K562 (cell line): ENCODE measurements at regions not wholly inside any gene's neighbourhood (a gene's known extent, or its start where the extent isn't known, plus 50 kb on each side); places are given as distances from the start of the nearest gene placed in this dataset.
A peak's percentile ranks its signal among the peaks of the same experiment; 100 is the strongest.

Experiments
- CBX3 ChIP-seq, 2 experiments: IDR thresholded peaks; 1 replicate in 1 of 2; 2 replicates in 1 of 2; pipeline ENCODE4 v1.6.1; 2012; ENCODE audit warnings: inconsistent platforms in 2 of 2, low read length in 2 of 2, borderline replicate concordance in 1 of 2, control low read depth in 1 of 2
- ILF3 ChIP-seq: fragments of 450-650 bp; IDR thresholded peaks from 2 replicates; pipeline ENCODE4 v1.6.1; 2018; ENCODE audit warnings: antibody characterized with exemption, mild to moderate bottlenecking, moderate library complexity, borderline replicate concordance
- MTA3 ChIP-seq: fragments of 450-650 bp; formaldehyde crosslinking; IDR thresholded peaks from 2 replicates; pipeline ENCODE4 v1.6.1; 2017; ENCODE audit warnings: mild to moderate bottlenecking, borderline replicate concordance
- POLR2H ChIP-seq: IDR thresholded peaks from 2 replicates; pipeline ENCODE4 v1.6.1; 2016; ENCODE audit warnings: missing genetic modification characterization, low read depth, mild to moderate bottlenecking, control low read depth, missing compliant biosample characterization, moderate library complexity
- RAD51 ChIP-seq: fragments of 450-650 bp; IDR thresholded peaks from 2 replicates; pipeline ENCODE4 v1.7.1; 2016; ENCODE audit warnings: low read depth, mild to moderate bottlenecking, borderline replicate concordance
- SIN3B ChIP-seq: fragments of 450-650 bp; IDR thresholded peaks from 2 replicates; pipeline ENCODE4 v1.6.1; 2017; ENCODE audit warnings: low read depth, mild to moderate bottlenecking, moderate library complexity
- SP1 ChIP-seq: sonication (generic); formaldehyde crosslinking; IDR thresholded peaks from 2 replicates; pipeline ENCODE4 v1.8.1; 2022; ENCODE audit warnings: mild to moderate bottlenecking, missing genetic modification reagents
- TAF9B ChIP-seq: fragments of 450-650 bp; IDR thresholded peaks from 2 replicates; pipeline ENCODE4 v1.6.1; 2018; ENCODE audit warnings: mild to moderate bottlenecking; ENCODE audit not compliant: partially characterized antibody
- TOE1 ChIP-seq, 2 experiments: fragments of 450-650 bp in 1 of 2; sonication (generic) in 1 of 2; formaldehyde crosslinking in 1 of 2; IDR thresholded peaks; 2 replicates each; pipeline versions ENCODE4 v1.7.1 to v1.8.0; 2016 to 2022; ENCODE audit warnings: borderline replicate concordance in 2 of 2, mild to moderate bottlenecking in 2 of 2, antibody characterized with exemption in 1 of 2, inconsistent platforms in 1 of 2, low read depth in 1 of 2, missing genetic modification reagents in 1 of 2, moderate library complexity in 1 of 2
- ZNF274 ChIP-seq: IDR thresholded peaks from 2 replicates; pipeline ENCODE4 v1.6.1; 2011; ENCODE audit warnings: low read depth, mild to moderate bottlenecking, low read length, moderate library complexity, borderline replicate concordance
- TF ChIP-seq, protein P1 (sequence below): fragments of 450-650 bp; IDR thresholded peaks from 2 replicates; pipeline ENCODE4 v1.6.1; 2018; ENCODE audit not compliant: partially characterized antibody

DNA sequence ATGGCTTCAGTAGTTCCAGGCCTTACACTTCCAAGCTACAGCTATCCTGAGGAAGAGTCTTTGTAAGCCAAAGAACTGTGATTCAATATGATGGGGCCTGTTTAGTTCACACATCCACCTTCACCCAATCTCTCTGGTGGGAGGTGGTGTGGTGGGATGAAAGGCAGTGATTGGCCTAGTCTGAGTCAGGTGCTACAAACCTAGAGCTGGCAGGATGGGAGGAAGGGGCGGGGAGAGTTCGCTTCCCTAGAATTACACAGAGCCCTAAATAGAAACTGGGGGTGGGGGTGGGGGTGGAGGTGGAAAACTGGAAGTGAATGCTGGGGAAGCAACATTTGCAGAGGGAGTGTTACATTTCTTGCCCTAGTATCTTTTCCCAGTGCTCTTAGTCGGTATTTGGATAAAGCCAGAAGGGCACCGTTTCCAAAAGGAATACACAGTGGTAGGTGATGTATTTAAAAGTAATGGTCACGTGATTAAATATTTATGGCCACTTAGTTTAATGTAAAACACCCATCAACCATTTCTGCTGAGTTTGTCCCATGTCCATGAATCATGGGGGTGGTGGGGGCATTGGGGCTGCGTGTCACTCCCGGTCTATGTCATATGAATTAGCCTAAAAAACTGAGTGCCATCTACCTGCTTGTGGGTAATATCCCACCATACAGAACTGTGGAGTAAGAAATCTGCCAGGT is 247.6 kb upstream of the PROK2 start (continued):
- TF ChIP-seq, protein P1, sequence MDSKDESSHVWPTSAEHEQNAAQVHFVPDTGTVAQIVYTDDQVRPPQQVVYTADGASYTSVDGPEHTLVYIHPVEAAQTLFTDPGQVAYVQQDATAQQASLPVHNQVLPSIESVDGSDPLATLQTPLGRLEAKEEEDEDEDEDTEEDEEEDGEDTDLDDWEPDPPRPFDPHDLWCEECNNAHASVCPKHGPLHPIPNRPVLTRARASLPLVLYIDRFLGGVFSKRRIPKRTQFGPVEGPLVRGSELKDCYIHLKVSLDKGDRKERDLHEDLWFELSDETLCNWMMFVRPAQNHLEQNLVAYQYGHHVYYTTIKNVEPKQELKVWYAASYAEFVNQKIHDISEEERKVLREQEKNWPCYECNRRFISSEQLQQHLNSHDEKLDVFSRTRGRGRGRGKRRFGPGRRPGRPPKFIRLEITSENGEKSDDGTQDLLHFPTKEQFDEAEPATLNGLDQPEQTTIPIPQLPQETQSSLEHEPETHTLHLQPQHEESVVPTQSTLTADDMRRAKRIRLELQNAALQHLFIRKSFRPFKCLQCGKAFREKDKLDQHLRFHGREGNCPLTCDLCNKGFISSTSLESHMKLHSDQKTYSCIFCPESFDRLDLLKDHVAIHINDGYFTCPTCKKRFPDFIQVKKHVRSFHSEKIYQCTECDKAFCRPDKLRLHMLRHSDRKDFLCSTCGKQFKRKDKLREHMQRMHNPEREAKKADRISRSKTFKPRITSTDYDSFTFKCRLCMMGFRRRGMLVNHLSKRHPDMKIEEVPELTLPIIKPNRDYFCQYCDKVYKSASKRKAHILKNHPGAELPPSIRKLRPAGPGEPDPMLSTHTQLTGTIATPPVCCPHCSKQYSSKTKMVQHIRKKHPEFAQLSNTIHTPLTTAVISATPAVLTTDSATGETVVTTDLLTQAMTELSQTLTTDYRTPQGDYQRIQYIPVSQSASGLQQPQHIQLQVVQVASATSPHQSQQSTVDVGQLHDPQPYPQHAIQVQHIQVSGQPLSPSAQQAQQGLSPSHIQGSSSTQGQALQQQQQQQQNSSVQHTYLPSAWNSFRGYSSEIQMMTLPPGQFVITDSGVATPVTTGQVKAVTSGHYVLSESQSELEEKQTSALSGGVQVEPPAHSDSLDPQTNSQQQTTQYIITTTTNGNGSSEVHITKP = peak; percentile 30
- TF ChIP-seq RAD51 (peak; percentile 79), ZNF274 (no peak), TOE1 (IDR thresholded peaks at IDR 0.05; ENCODE audit: borderline replicate concordance) (peak; percentile 78; the same call in 1 of the 2 replicates), TOE1 (CRISPR knock-in tag; IDR thresholded peaks at IDR 0.05; ENCODE audit: borderline replicate concordance, low read depth) (no peak), ILF3 (no peak), SIN3B (no peak), SP1 (CRISPR knock-in tag) (no peak), CBX3 (IDR thresholded peaks at IDR 0.05; ENCODE audit: borderline replicate concordance in 1 of 2, low read length in 2 of 2) (no peak), POLR2H (tag) (no peak), MTA3 (no peak), TAF9B (no peak)
